Stimulated activated CD8-positive, alpha-beta memory T cell treated with anti-CD3 and anti-CD28 coated beads, Interleukin-15, amount 100 ng/mL, for 48 hours (primary cell): ENCODE measurements at regions not wholly inside any gene's neighbourhood (a gene's known extent, or its start where the extent isn't known, plus 50 kb on each side); places are given as distances from the start of the nearest gene placed in this dataset.
A peak's percentile ranks its signal among the peaks of the same experiment; 100 is the strongest.

Source experiments
- DNase-seq, 2 donors: peaks; one replicate each; pipeline ENCODE4 v3.0.0-alpha.2; 2020; ENCODE audit warnings: low read depth in 2 of 2

DNA sequence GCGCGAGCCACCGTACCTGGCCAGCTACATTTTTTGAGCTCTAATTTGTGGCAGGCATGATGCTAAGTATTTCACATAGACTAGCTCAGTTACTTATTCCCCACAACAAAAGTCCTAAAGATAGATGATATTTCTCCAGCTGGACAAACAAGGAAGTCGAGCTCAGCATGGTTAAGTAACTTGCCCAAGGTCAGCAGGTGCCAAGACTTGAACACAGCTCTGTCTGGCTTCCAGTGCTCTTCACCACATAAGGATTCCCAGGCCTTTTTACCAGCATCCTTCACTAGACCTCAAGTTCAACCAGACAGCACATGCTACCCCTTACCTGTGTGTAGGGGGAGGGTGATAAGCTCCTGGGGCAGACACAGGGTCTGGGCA is 177.3 kb upstream of the NCAM1 start:
- no peak for DNase-seq

DNA sequence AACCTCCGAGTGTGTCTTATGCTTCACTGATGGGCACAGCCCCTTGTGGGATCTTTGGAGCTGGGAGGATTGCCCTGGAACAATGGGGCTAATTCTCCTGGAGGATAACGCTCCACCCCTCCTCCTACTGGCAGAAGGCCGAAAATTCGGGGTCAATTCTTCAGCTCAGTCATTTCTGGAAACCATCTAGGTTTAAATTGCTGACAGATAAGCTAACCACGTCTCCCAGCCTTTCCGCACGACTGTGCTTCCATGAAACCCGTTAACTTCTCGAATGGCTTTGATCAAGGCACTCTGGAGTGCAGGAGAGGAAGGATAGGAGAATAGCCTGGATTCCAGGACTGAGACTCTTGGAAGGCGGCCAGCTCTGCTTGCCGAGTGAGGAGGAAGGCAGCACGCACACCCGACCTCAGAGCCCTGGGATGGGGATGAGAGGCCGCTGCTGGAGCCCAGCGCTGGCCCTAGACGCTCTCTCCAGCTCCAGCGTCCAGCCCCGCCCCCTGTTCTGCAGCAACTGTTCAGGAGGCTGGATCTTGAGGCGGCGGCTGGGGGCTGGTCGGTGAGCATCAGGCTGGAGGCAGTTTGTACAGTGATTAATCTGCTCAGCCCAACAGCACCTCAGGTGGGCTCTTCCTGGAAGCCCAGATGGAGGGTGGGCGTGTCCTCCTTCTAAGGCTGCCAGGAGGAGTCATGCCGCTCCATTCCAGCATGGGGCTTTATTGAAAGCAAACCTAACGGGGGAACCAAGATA is 176.7 kb upstream of the NCAM1 start:
- no peak for DNase-seq

- DNase-seq = no peak
Measured at GRCh38 chr11:112785149-112785548, 176.1 kb upstream of the NCAM1 start.

DNA sequence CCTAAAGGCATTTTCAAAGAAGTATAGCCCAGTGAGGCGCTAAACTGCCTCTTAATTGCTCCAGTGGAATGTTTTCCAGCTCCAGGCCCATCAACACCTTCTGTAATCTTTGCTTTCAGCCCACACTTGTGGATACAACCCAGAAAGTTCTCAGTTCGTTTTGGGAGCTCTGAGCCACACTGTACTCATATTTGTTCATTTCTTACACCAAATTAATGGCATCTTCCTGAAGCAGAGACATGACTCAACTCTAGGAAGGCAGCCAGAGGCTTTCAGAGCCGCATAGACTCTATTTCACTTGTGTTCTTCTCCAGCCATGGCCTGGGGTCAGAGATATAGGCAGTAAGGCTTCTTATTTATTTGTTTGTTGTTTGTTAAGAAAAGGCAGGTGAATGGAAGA is 175.5 kb upstream of the NCAM1 start:
- DNase-seq = no peak

GRCh38 chr11:112786196-112786595 is 175.0 kb upstream of the NCAM1 start:
- no peak for DNase-seq

- DNase-seq = no peak
Measured at GRCh38 chr11:112786886-112787530, 174.2 kb upstream of the NCAM1 start.

DNA sequence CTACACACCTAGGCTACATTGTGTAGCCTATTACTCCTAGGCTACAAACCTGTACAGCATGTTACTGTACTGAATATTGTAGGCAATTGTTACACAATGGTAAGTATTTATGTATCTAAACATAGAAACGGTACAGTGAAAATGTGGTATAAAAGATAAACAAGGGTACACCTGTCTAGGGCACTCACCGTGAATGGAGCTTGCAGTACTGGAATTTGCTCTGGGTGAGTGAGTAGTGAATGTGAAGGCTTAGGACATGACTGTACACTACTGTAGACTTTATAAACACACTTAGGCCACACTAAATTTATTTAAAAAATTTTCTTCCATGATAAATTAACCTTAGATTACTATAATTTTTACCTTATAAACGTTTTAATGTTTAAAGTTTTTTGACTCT is 171.7 kb upstream of the NCAM1 start:
- DNase-seq = no peak

- DNase-seq = no peak
Measured at GRCh38 chr11:112790286-112790685, 170.9 kb upstream of the NCAM1 start.

DNA sequence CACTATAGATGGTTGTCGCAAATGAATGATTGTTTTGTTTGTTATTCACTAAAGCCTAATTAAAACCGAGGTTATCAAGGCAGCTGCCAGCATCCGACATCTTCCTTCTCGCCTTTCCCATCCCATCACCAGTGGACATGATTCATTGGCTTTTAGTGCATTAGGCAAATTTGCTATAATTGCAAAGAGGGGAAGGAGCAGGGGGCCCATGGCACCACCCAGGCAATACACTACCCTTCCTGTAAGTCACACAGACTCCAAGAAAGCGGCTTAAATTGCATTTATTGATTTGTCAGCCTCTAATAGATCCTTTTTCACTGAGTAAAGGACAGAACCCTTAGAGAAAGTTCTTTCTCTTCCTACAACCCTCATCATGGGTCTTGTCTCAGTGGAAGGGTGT is 169.2 kb upstream of the NCAM1 start:
- no peak for DNase-seq

DNA sequence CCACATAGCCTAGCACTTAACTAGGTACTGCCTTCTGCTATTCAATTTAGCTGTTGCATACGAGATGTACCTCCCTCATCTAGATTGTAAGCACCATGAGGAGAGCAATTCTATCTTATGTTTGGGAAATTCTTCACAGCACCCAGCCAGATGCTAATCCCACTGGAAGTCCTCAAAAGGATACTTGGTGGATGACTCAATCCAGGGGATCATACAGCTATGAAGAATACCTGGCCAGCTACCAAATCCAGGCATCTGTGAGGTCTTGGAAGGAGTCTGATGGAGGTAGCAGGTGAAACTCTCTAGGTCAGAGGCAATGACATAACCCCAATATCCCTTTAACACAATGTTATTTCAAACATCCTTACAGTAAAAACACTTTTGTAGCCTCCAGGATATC is 167.8 kb upstream of the NCAM1 start:
- no peak for DNase-seq

DNA sequence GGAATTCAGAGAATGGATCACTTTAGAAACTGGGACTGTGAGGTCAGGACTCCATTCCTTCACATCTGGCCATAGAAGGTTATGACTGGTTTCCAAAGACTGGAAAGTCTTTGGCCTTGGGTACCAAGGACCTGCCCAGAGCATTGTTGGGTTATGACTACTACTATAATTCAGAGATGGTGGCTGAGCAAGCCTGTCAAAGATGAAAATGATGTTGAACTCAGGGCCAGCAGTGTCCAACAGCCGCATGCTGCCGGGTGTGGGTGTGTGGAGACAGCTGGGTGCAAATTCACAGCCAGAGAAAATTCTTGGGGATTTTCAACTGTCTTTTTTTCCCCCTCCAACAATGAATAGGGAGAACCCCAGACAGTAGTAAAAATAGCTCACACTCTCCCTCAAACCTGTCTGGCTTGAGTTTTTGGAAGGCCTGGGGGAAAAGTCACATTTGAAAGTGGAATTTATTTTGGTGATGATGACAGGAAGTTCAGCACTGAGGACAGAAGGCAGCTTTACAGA is 166.8 kb upstream of the NCAM1 start:
- DNase-seq = no peak

- DNase-seq = peak in 1 of 2 donors; percentile 3
Measured at GRCh38 chr11:112795142-112795815, 165.9 kb upstream of the NCAM1 start.

DNA sequence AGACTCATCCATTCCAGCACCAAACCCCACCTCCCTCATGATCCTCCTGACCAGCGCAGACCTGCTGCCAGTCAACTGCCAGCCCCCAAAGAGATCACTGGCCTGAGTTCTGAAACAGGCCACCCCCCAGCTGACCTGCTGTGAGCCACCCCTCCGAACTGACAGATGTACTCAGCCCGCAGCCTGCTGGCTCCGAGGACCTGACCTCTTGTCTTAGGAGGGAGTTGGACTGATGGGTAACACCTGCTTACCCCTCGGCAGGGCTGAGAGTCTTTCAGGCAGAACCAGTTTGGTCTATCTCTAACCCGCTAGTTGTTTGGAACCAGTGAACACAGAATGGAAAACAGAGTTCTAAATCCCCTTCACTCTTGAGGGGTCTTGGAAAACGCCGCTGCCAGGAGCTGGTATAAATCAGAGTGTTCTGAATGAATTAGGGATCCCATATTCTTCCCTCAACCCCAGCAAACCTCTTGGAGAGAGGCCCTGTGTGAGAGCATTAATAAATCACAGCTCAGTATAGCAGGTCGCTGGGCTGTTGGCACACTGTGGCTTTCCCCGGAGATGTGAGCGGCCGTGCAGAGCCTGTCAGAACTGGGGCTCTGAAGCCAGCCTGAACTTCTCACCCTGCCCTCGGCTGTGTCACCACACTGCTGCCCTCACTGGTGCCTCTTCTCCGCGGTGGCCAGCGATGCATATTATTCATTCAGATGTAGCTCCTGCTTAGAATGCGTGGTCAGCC is 165.1 kb upstream of the NCAM1 start:
- DNase-seq = no peak

DNA sequence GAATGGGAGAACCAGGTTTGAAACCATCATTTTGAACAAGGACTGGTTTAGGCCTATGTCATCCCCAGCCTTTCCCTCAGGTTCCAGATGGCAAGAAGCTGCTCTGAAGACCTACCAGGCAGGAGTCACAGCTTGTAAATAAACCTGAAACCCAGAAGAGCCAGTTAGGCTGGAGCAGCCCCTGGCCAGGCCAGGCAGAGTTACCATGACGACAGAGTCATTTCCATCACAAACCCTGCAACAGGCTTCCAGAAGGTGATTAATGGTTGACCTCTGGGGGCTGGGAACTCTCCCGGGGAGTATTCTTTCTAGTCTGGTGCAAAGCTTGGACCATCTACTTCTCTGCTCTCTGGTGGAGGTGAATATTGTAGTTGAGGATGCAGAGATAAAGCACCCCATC is 164.1 kb upstream of the NCAM1 start:
- no peak for DNase-seq

- DNase-seq = peak in 1 of 2 donors; percentile 5
Measured at GRCh38 chr11:112797648-112798293, 163.4 kb upstream of the NCAM1 start.

- no peak for DNase-seq
Measured at GRCh38 chr11:112801025-112801816, 160.0 kb upstream of the NCAM1 start.

DNA sequence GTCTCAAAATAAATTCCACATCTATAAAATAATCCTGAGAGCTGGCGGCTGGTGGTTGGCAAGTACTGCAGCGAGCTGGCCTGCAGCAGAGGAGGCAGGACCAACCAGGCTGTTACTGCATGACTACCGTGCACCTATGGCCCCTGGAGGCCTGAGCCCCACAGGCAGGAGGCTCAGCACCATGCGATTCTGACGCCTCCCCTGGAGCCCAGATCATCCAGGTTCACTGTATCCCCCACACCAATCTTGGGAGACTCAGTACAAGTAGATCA is 159.5 kb upstream of the NCAM1 start:
- DNase-seq = no peak

- DNase-seq = no peak
Measured at GRCh38 chr11:112805658-112806057, 155.6 kb upstream of the NCAM1 start.

DNA sequence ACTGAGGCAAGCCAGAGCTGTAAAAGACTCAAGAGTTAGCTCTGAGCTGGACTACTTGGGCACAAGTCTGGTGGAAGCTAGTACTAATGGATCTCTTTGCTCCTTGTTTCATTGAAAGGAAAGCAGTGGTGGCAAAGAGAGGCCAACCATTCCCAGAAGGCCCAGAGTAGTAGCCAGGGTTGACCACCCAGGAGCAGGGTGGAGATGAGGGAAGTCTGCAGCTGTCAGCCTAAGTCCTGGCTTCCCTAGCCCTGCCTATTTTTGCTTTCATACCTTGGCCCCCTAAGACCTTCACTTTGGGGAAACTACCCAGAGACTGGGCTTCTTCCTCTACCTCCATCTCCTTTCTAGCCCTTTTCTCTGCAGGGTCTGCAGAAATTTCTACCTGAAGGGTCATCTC is 155.0 kb upstream of the NCAM1 start:
- DNase-seq = no peak

GRCh38 chr11:112806876-112807275 is 154.3 kb upstream of the NCAM1 start:
- no peak for DNase-seq

GRCh38 chr11:112809429-112809828 is 151.8 kb upstream of the NCAM1 start:
- no peak for DNase-seq
